H9 (cell line): ENCODE measurements at regions not wholly inside any gene's neighbourhood (a gene's known extent, or its start where the extent isn't known, plus 50 kb on each side); places are given as distances from the start of the nearest gene placed in this dataset.

Experiments used
- DNase-seq: peaks from one replicate; pipeline ENCODE4 v3.0.0-alpha.2; 2017
- H2AFZ ChIP-seq: one replicate; pipeline ENCODE4 v1.6.1; 2013; ENCODE audit warnings: mild to moderate bottlenecking, low read length, control low read depth, moderate library complexity
- H2AK5ac ChIP-seq: 2 replicates; pipeline ENCODE4 v1.6.1; 2013; ENCODE audit warnings: low read length, control low read depth, mixed read lengths; ENCODE audit not compliant: insufficient read length
- H2BK120ac ChIP-seq: one replicate; pipeline ENCODE4 v1.6.1; 2013; ENCODE audit warnings: low read depth, mild to moderate bottlenecking, low read length, control low read depth, inconsistent platforms; ENCODE audit not compliant: poor library complexity, severe bottlenecking
- H2BK12ac ChIP-seq: 2 replicates; pipeline ENCODE4 v1.6.1; 2013; ENCODE audit warnings: low read length, control low read depth, mixed read lengths, low read depth; ENCODE audit not compliant: insufficient read length
- H2BK15ac ChIP-seq: 2 replicates; pipeline ENCODE4 v1.6.1; 2013; ENCODE audit warnings: low read depth, low read length, control low read depth
- H2BK20ac ChIP-seq: one replicate; pipeline ENCODE4 v1.6.1; 2013; ENCODE audit warnings: low read depth, mild to moderate bottlenecking, low read length, control low read depth, inconsistent platforms; ENCODE audit not compliant: poor library complexity, severe bottlenecking
- H2BK5ac ChIP-seq: 2 replicates; pipeline ENCODE4 v1.6.1; 2013; ENCODE audit warnings: low read length, control low read depth, mixed read lengths; ENCODE audit not compliant: insufficient read length
- H3K14ac ChIP-seq: 2 replicates; pipeline ENCODE4 v1.6.1; 2013; ENCODE audit warnings: low read length, control low read depth; ENCODE audit not compliant: insufficient read depth
- H3K18ac ChIP-seq: 2 replicates; pipeline ENCODE4 v1.6.1; 2013; ENCODE audit warnings: low read depth, mild to moderate bottlenecking, mixed read lengths, low read length, control low read depth; ENCODE audit not compliant: insufficient read length
- H3K23ac ChIP-seq: 2 replicates; pipeline ENCODE4 v1.6.1; 2013; ENCODE audit warnings: low read length, control low read depth, mixed read lengths, low read depth; ENCODE audit not compliant: insufficient read length
- H3K23me2 ChIP-seq: 2 replicates; pipeline ENCODE4 v1.6.1; 2013; ENCODE audit warnings: low read depth, mild to moderate bottlenecking, mixed read lengths, low read length, control low read depth; ENCODE audit not compliant: insufficient read length, poor library complexity, severe bottlenecking
- H3K27ac ChIP-seq: 2 replicates; pipeline ENCODE4 v1.5.1; 2013; ENCODE audit warnings: low read length, control low read depth, mixed read lengths, low read depth; ENCODE audit not compliant: insufficient read length
- H3K27me3 ChIP-seq: 2 replicates; pipeline ENCODE4 v1.6.1; 2013; ENCODE audit warnings: low read length, control low read depth, inconsistent platforms; ENCODE audit not compliant: insufficient read depth
- H3K4ac ChIP-seq: 2 replicates; pipeline ENCODE4 v1.6.1; 2013; ENCODE audit warnings: low read depth, mild to moderate bottlenecking, control low read depth, inconsistent platforms, low read length, moderate library complexity
- H3K4me1 ChIP-seq: 2 replicates; pipeline ENCODE4 v1.6.1; 2013; ENCODE audit warnings: low read length, control low read depth, inconsistent platforms; ENCODE audit not compliant: insufficient read depth
- H3K4me2 ChIP-seq: 2 replicates; pipeline ENCODE4 v1.6.1; 2013; ENCODE audit warnings: low read length, control low read depth, mixed read lengths; ENCODE audit not compliant: insufficient read length, insufficient read depth
- H3K56ac ChIP-seq: 2 replicates; pipeline ENCODE4 v1.6.1; 2013; ENCODE audit warnings: low read depth, mild to moderate bottlenecking, mixed read lengths, low read length, control low read depth; ENCODE audit not compliant: insufficient read length
- H3K79me1 ChIP-seq: 2 replicates; pipeline ENCODE4 v1.6.1; 2013; ENCODE audit warnings: low read depth, mild to moderate bottlenecking, moderate library complexity, low read length, control low read depth, inconsistent platforms; ENCODE audit not compliant: insufficient read depth, poor library complexity, severe bottlenecking
- H3K79me2 ChIP-seq: 2 replicates; pipeline ENCODE4 v1.6.1; 2013; ENCODE audit warnings: low read length, control low read depth, inconsistent platforms; ENCODE audit not compliant: insufficient read depth
- H3K9ac ChIP-seq: 2 replicates; pipeline ENCODE4 v1.6.1; 2013; ENCODE audit warnings: low read length, control low read depth, mixed read lengths; ENCODE audit not compliant: insufficient read length; ENCODE audit errors: extremely low read depth
- H3K9me3 ChIP-seq: one replicate; pipeline ENCODE4 v1.6.1; 2013; ENCODE audit warnings: low read depth, low read length, inconsistent platforms; ENCODE audit not compliant: control insufficient read depth
- H3T11ph ChIP-seq: one replicate; pipeline ENCODE4 v1.6.1; 2013; ENCODE audit warnings: mild to moderate bottlenecking, low read length, control low read depth, inconsistent platforms
- H4K20me1 ChIP-seq: one replicate; pipeline ENCODE4 v1.6.1; 2013; ENCODE audit not compliant: control insufficient read depth, insufficient read length, insufficient read depth
- H4K5ac ChIP-seq: 2 replicates; pipeline ENCODE4 v1.6.1; 2013; ENCODE audit warnings: low read depth, mild to moderate bottlenecking, mixed read lengths, low read length, control low read depth; ENCODE audit not compliant: insufficient read length
- H4K8ac ChIP-seq: replicated peaks from 2 replicates; pipeline ENCODE4 v1.6.1; 2013; ENCODE audit warnings: low read length, control low read depth, mixed read lengths, low read depth; ENCODE audit not compliant: insufficient read length
- H4K91ac ChIP-seq: 2 replicates; pipeline ENCODE4 v1.6.1; 2013; ENCODE audit warnings: low read depth, mild to moderate bottlenecking, moderate library complexity, mixed read lengths, low read length, control low read depth; ENCODE audit not compliant: insufficient read length
- H3K27ac Mint-ChIP-seq, 3 experiments: 2 replicates in 2 of 3; 3 replicates in 1 of 3; pipeline ENCODE4 v1.8.0; 2020 to 2021; ENCODE audit warnings: mixed read lengths in 3 of 3, mild to moderate bottlenecking in 1 of 3, moderate library complexity in 1 of 3
- H3K27me3 Mint-ChIP-seq: 2 replicates; pipeline ENCODE4 v1.8.0; 2021; ENCODE audit warnings: low read depth, mild to moderate bottlenecking, moderate library complexity, mixed read lengths
- H3K36me3 Mint-ChIP-seq, 3 experiments: 2 replicates in 2 of 3; 3 replicates in 1 of 3; pipeline ENCODE4 v1.8.0; 2020 to 2021; ENCODE audit warnings: low read depth in 3 of 3, mixed read lengths in 3 of 3; ENCODE audit not compliant: insufficient read depth in 1 of 3
- H3K4me1 Mint-ChIP-seq, 2 experiments: 2 replicates each; pipeline ENCODE4 v1.8.0; 2020; ENCODE audit warnings: mixed read lengths in 2 of 2
- H3K4me3 Mint-ChIP-seq, 2 experiments: 2 replicates in 1 of 2; 3 replicates in 1 of 2; pipeline ENCODE4 v1.8.0; 2020 to 2021; ENCODE audit warnings: mild to moderate bottlenecking in 2 of 2, mixed read lengths in 2 of 2, moderate library complexity in 1 of 2
- H3K9me3 Mint-ChIP-seq, 2 experiments: 2 replicates in 1 of 2; 3 replicates in 1 of 2; pipeline ENCODE4 v1.8.0; 2020; ENCODE audit warnings: mild to moderate bottlenecking in 2 of 2, mixed read lengths in 2 of 2, moderate library complexity in 1 of 2
- WGBS: extraction: QIAGEN DNeasy Blood & Tissue Kit; methylation state at CpG from one replicate; pipeline ENCODE4 v1.1.7; 2013; ENCODE audit warnings: missing lambda C conversion rate, low lambda C conversion rate, mixed read lengths; ENCODE audit not compliant: insufficient read length; ENCODE audit errors: extremely low coverage; 5-methylcytosine and 5-hydroxymethylcytosine counted together
- TF ChIP-seq, protein P1 (sequence below): fragments of 200-600 bp; sonication (generic); conservative IDR thresholded peaks from 3 replicates; pipeline ENCODE4 v1.8.0; 2021; ENCODE audit warnings: antibody characterized with exemption, mild to moderate bottlenecking

DNA sequence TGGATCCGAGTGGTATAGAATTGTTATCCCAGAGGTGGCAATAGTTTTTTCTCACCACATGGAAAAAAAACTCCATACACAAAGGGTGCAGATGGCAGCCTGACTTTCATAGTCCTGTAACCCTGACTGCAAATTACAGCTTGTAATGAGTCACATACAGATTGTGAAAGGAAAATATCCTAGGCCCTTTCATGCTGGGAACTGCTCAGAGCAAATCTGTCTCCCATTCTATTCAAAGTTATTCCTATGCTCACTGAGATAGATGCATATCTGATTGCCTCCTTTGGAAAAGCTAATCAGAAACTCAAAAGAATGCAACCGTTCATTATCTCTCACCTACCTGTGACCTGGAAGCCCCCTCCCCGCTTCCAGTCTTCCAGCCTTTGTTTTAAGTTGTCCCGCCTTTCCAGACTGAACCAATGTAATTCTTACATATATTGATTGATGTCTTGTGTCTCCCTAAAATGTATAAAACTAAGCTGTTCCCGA is 108.7 kb upstream of the MAP3K4 start:
- H3T11ph ChIP-seq = no peak overlapping the region
- H4K5ac ChIP-seq = no peak overlapping the region
- H3K27ac ChIP-seq = no peak overlapping the region
- H3K36me3 Mint-ChIP-seq = peaks cover 3 to 10% (median 5%) of the 10 kb centered on the region in 3 experiments; a peak in 3 of 7 replicates
- peaks cover 13% of the 10 kb centered on the region; the same call in 1 of the 2 replicates for H3K4me1 ChIP-seq
- H3K23me2 ChIP-seq = no peaks in the 10 kb centered on the region
- H3K27me3 Mint-ChIP-seq = no peaks in the 10 kb centered on the region
- no peak overlapping the region for H2BK5ac ChIP-seq
- H3K9ac ChIP-seq = no peak overlapping the region
- no peaks in the 10 kb centered on the region for H3K79me1 ChIP-seq
- peak overlapping the region in 1 of 3 experiments; percentile 72; a peak in 2 of 7 replicates for H3K27ac Mint-ChIP-seq
- no peaks in the 10 kb centered on the region for H4K20me1 ChIP-seq
- no peaks in the 10 kb centered on the region for H3K79me2 ChIP-seq
- H3K4me1 Mint-ChIP-seq = peaks cover 58 to 64% of the 10 kb centered on the region in 2 experiments
- no CpG with 5 or more reads among the region's 5 CpGs for WGBS
- H2BK120ac ChIP-seq = no peak overlapping the region
- H3K4me2 ChIP-seq = no peak overlapping the region
- no peaks in the 10 kb centered on the region for H3K27me3 ChIP-seq
- peak overlapping the region in 1 of 2 experiments; percentile 16; a peak in 1 of 5 replicates for H3K4me3 Mint-ChIP-seq
- H3K4ac ChIP-seq = no peak overlapping the region
- no peak overlapping the region for H2AFZ ChIP-seq
- no peak overlapping the region for H3K18ac ChIP-seq
- H2BK20ac ChIP-seq = no peak overlapping the region
- TF ChIP-seq, protein P1, sequence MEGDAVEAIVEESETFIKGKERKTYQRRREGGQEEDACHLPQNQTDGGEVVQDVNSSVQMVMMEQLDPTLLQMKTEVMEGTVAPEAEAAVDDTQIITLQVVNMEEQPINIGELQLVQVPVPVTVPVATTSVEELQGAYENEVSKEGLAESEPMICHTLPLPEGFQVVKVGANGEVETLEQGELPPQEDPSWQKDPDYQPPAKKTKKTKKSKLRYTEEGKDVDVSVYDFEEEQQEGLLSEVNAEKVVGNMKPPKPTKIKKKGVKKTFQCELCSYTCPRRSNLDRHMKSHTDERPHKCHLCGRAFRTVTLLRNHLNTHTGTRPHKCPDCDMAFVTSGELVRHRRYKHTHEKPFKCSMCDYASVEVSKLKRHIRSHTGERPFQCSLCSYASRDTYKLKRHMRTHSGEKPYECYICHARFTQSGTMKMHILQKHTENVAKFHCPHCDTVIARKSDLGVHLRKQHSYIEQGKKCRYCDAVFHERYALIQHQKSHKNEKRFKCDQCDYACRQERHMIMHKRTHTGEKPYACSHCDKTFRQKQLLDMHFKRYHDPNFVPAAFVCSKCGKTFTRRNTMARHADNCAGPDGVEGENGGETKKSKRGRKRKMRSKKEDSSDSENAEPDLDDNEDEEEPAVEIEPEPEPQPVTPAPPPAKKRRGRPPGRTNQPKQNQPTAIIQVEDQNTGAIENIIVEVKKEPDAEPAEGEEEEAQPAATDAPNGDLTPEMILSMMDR = no peak
- H4K91ac ChIP-seq = no peak overlapping the region
- no peak overlapping the region for H2AK5ac ChIP-seq
- no peak overlapping the region for H3K56ac ChIP-seq
- H4K8ac ChIP-seq = no peak overlapping the region
- no peak overlapping the region for H3K14ac ChIP-seq
- H3K23ac ChIP-seq = no peak overlapping the region
- H3K9me3 Mint-ChIP-seq = peaks cover 0 to 5% of the 10 kb centered on the region in 2 experiments; a peak in 1 of 5 replicates
- no peaks in the 10 kb centered on the region for H3K9me3 ChIP-seq
- DNase-seq = no peak
- no peak overlapping the region for H2BK15ac ChIP-seq
- H2BK12ac ChIP-seq = no peak overlapping the region
